IMR-90 (cell line): ENCODE measurements at regions not wholly inside any gene's neighbourhood (a gene's known extent, or its start where the extent isn't known, plus 50 kb on each side); places are given as distances from the start of the nearest gene placed in this dataset.
"Not testable (repeated sequence)": the region's sequence is repeated elsewhere in the genome, so short reads cannot be mapped to it uniquely, and the experiment has no call there.

Source experiments
- CEBPB ChIP-seq: IDR thresholded peaks from 2 replicates; pipeline ENCODE4 v1.6.1; 2012; ENCODE audit warnings: low read depth, low read length, improper control_type of control experiment
- CTCF ChIP-seq: conservative IDR thresholded peaks from 2 replicates; pipeline ENCODE4 v1.5.1; 2012; ENCODE audit warnings: mild to moderate bottlenecking, low read depth, low read length, improper control_type of control experiment
- POLR2A ChIP-seq: IDR thresholded peaks from 2 replicates; pipeline ENCODE4 v1.6.1; 2012; ENCODE audit warnings: mild to moderate bottlenecking, low read depth, low read length
- RCOR1 ChIP-seq: IDR thresholded peaks from 2 replicates; pipeline ENCODE4 v1.6.1; 2012; ENCODE audit warnings: mild to moderate bottlenecking, low read length, improper control_type of control experiment; ENCODE audit not compliant: insufficient replicate concordance
- USF2 ChIP-seq: fragments of 150-350 bp; IDR thresholded peaks from 2 replicates; pipeline ENCODE4 v1.6.1; 2017; ENCODE audit warnings: mild to moderate bottlenecking, antibody characterized with exemption, low read length, low read depth

GRCh38 chr2:87565116-87565515 is 182.8 kb upstream of the PLGLB2 start:
- not testable (repeated sequence) for TF ChIP-seq CTCF, POLR2A, CEBPB, USF2, RCOR1
